CD4-positive, alpha-beta T cell treated with Interleukin-2 at 100 ng/mL for 4 hours (primary cell): ENCODE measurements at regions not wholly inside any gene's neighbourhood (a gene's known extent, or its start where the extent isn't known, plus 50 kb on each side); places are given as distances from the start of the nearest gene placed in this dataset.
"Not testable (repeated sequence)": the region's sequence is repeated elsewhere in the genome, so short reads cannot be mapped to it uniquely, and the experiment has no call there.

Source experiments
- DNase-seq: peaks from one replicate; pipeline ENCODE4 v3.0.0-alpha.2; 2020; ENCODE audit warnings: low spot score

- no peak for DNase-seq
Observed at GRCh38 chr3:124636101-124636862, 94.0 kb upstream of the UMPS start.

DNA sequence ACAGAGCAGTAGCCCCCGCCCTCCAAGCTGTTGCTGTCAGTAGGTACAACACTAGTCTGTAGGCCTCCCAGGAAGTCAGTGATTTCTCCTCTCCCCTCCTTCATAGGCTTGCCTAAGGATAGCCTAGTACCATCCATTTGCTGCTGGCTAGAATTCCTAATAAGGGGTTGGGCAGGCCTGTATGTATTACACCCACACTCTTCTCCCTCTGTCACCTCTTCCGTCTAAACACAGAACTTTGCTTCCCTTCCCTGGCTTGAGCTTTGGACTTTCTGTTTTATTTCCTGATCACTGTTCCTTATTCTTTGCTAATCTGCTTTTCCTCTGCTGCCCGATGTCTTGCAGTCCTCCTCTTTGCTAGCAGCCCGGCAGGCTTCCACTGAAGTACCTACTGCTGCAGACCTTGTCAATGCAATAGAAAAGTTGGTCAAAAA is 93.4 kb upstream of the UMPS start:
- no peak for DNase-seq

DNA sequence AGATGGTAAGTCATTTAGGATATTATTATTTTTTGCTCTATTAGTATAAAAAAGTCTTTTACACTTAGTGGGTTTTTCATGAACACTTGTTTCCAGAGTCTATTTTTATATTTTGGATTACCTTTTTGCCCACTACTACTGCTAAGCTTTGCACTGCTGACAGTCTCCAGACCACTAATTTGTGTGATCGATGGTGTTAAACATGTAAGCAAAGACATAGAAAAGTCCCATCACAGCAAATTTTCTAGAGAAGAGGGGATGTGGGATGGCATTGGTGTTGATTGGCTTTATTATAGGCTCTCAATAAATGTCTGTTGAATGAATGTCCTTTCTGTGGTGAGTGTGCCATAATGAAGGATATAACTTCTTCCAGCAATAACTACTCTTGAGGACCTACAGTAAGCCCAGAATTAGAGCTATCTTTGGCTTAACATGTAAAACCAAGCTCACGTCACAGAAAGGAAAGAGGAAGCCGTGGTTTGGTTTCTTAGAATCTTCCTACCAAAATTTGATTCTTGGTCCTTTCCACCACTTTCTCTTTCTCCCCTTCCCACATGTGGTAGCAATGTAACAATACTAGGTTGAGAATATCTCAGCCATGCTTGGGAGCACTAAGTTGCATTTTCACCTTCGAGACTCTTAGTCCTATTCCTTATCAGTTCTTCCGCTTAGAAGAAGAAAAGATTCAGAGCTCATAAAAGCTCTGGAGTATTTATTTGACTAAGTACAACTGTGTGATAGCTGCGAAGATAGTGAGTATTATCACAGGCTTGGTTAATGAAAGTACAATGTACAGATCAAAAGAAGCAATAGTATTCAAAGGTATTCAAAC is 90.6 kb upstream of the UMPS start:
- DNase-seq, result peak; percentile 24

DNA sequence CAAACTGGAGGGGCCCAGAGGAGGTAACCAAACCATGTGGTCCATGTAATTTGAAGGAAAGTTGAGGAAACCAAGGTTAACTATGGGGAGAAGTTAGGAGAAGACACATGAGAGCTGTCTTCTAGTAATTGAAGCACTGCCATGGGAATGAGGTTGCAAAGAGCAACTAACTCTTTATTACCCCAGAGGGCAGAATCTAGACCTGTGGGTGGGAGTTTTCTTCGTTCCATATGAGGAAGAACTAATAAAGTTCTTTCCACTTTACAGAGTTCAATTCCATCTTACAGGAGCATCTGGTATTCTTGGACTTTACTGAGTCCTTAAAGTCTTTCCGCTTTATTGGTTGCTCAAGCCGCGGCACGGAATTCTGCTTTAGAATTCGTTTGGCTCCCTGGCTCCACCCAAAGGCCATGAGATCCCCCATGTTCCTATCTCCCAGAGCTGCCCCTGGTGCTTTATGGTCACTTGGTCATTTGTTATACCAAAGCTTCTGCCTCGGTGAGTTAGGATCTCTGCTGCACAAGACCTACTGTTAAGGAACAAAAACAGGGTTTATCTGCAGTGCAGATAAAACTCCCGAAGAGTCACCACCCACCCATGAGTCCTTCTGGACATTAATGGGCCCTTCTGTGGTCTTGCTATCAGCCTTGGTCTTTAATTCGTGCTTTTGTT is 89.5 kb upstream of the UMPS start:
- no peak for DNase-seq

DNA sequence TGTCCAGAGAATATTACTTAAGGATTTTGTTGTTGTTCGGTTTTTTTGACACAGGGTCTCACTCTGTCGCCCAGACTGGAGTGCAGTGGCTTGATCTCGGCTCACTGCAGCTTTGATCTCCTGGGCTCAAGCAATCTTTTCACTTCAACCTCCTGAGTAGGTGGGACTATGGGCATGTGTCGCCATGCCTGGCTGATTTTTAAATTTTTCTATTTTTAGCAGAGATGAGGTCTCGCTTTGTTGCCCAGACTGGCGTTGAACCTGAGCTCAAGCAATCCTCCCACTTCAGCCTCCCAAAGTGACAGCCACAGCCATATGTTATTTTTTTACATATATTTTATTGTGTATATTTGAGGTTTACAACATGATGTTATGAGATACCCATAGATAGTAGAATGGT is 86.8 kb upstream of the UMPS start:
- DNase-seq, result no peak

DNA sequence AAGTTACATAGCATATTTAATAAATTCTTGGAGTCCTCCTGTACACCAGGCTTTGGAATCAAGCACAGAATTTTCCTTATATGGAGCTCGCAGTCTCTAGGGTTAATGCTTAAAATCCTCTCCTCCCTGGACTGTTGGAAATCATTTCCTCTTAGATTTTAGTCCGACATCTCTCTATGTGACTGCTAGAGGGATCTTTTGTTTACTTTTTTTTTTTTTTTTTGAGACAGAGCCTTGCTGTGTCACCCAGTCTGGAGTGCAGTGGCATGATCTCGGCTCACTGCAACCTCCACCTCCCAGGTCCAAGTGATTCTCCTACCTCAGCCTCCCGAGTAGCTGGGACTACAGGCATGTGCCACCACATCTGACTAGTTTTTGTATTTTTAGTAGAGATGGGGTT is 84.1 kb upstream of the UMPS start:
- not testable (repeated sequence) for DNase-seq

- DNase-seq, result no peak
Observed at GRCh38 chr3:124648551-124648950, 81.7 kb upstream of the UMPS start.

DNA sequence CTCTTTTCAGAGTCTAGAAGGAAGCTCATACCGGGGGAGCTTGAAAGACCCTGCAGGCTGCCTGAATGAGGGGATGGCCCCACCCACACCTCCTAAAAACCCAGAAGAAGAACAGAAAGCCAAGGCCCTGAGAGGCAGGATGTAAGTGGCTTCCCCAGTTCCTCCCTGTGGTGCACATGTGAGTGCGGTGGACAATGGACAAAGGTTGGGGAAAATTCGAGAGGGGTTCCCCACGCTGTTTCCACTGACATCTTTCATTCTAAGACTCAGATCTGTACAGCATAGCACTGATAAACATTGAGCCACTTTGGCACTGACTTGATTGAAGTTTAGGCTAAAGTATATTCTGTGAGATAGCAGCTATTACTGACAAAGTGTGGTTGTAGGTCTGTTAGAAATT is 79.5 kb upstream of the UMPS start:
- no peak for DNase-seq

DNA sequence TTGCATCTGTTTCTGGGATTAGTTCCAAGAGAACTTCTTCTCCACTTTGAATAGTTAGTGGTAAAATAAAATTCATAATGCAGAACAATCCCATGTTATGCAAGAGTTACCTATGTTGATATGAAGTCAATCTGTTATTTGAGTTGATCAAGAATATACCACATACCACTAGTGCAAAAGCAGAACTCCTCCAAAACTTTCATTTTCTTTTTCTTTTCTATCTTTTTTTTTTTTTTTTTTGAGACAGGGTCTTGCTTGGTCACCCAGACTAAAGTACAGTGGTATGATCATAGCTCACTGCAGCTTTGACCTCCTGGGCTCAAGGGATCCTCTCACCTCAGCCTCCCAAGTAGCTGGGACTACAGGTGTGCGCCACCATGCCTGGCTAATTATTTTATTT is 78.8 kb upstream of the UMPS start:
- DNase-seq, result not testable (repeated sequence)

- DNase-seq, result peak; percentile 8
Observed at GRCh38 chr3:124652009-124652408, 78.2 kb upstream of the UMPS start.

DNA sequence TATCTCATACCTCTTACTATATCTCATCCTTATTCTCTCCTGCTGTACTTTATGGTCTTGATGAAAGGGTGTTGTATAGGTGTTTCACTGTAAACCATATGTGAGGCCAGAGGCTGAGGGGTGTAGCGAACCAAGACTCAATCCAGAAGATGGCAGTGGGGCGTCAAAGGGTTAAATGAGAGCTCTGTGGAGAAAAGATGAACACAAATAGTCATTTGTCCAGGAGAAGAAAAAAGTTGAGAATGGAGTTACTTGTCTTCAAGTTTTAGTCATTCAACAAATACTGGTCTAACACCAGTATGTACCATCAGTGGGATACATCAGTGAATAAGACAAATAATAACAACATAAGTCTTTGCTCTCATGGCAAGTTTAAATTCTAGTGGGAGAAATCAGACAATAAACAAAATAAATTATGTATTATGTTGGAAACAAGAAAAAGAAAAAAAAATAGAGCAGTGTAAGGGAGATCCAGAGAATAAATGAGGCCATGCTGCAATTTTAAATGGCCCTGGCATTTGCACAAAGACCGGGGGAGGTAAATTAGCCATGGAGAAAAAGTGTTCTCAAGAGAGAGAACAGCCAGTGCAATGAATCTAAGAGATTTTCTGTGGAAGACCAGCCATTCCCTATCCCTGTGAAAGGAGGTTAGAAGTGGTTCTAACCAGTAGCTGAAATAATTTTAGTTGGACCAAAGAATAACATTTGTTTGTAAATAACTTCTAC is 77.0 kb upstream of the UMPS start:
- no peak for DNase-seq

DNA sequence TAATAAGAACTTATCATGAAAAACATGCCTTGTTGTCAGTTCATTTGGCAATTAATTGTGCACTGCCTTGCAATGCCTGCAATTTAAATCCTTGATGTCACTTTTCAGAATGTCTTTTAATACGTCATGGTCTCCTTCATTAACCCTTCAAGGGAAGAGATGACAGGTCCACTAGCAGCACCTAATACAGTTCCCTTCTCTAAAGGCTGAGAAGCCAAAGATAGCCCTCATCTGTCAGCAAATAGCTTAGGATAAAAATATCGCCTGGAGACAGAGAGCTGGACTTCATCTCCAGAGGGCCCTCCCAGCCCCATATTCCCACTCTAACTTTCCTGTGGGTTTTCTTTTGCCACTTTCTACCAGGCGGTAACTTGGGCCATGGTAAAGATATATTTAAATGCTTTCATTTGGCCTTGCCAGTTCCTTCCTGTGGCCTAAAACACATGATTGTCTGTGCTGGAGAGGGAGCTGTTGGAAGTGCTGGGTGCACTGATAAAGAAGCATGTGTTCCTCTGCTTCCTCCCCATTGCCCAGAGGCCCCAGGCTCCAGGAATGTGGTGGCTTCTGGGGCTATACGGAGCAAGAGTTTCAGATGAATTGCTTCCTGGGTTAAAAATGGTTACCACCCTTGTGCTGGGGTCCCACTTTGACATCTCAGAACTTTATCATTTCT is 76.3 kb upstream of the UMPS start:
- no peak for DNase-seq

GRCh38 chr3:124654470-124654845 is 75.8 kb upstream of the UMPS start:
- DNase-seq, result no peak

DNA sequence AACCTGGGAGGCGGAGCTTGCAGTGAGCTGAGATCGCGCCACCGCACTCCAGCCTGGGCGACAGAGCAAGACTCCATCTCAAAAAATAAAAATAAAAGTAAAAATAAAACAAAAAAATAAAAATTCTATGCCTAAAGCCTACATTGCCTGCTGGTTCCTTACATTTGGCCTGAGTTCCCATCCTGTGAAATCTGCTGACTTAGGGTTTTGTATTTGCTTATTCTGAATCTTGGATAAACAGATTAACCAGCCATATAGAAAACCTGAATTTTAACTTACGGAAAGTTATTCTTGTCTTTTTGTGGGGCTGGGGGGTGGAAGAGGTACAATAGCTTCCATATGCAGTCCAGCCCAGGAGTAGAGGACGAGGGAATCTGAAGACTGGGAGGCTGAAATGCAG is 73.7 kb upstream of the UMPS start:
- DNase-seq, result no peak

DNA sequence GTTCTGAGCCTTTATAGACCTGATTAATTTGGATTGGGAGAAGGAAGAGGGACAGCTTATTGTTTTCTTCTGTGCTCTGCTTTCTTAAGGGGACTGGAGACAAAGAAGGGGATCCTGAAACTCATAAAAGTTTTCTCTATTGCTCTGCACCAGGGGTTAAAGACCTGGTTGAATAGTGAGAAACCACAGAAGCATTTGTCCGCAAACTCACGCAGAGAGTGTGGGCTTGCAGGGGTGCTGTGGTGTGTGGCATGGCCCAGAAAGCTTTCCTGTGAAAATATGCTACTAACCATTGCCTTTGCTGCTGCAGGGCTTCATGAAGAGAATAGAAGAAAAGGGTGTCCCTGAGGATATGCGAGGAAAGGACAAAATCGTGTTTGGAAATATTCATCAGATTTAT is 73.1 kb upstream of the UMPS start:
- no peak for DNase-seq

GRCh38 chr3:124658270-124658669 is 72.0 kb upstream of the UMPS start:
- no peak for DNase-seq

DNA sequence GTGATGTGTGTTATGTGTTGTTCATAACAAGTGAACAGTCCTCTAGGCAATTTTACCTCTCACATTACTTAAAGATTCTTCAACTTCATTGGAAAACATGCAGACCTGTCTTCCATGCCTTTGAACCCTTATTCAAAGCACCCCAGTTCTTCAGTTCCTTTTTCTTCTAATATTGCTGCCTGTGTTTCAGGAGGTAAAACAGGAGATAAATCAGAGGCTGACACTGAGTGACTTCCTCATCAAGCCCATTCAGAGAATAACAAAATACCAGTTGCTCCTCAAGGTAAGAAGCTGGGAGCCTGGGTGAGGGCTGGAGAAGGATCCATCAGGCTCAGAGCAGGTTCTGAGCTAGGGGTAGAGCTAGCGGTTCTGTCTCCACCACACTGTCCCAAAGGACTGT is 71.1 kb upstream of the UMPS start:
- DNase-seq, result no peak

DNA sequence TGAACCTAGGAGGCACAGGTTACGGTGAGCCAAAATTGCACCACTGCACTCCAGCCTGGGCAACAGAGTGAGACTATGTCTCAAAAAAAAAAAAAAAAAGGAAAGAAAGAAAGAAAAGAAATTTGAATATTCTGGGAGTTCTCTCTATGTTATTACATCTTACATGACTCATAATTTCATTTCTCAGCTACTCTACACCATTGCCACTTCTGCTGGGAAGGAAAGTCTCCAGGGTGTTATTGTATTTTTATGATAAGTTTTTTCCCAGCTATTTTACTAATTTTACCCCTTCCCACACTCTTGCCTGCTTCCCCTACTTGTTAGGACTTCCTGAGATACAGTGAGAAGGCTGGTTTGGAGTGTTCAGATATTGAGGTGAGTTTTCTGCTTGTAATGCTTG is 69.7 kb upstream of the UMPS start:
- no peak for DNase-seq

- no peak for DNase-seq
Observed at GRCh38 chr3:124663690-124664089, 66.6 kb upstream of the UMPS start.

- DNase-seq, result no peak
Observed at GRCh38 chr3:124664804-124665203, 65.4 kb upstream of the UMPS start.

GRCh38 chr3:124666067-124666466 is 64.2 kb upstream of the UMPS start:
- DNase-seq, result no peak

DNA sequence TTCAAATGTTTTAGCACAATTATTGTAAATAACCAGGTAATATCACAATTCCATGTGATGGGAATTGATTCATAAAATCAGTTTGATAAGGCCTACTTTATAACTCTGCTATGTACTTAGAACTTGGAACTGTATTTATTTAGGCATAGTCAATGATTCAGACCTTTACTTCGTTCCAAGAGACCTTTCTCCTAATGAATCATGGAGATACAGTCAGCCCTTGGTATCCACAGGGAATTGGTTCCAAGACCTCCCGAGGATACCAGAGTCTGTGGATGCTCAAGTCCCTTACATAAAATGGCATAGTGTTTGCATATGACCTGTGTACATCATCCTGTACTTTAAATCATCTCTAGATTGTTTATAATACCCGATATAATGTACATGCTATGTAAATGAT is 60.8 kb upstream of the UMPS start:
- DNase-seq, result no peak
